Upper lobe of right lung (tissue), 1 donor: ENCODE measurements at regions not wholly inside any gene's neighbourhood (a gene's known extent, or its start where the extent isn't known, plus 50 kb on each side); places are given as distances from the start of the nearest gene placed in this dataset.

Source experiments
- ATAC-seq: fragments of 200-7000 bp; cut with Tn5 transposase; one replicate; pipeline ENCODE4 v1.9.1; 2020; ENCODE audit warnings: mild to moderate bottlenecking, moderate library complexity
- DNase-seq: peaks from one replicate; pipeline ENCODE4 v3.0.0-alpha.2; 2020
- H3K27ac ChIP-seq: fragments of 200-600 bp; one replicate; pipeline ENCODE4 v1.8.0; 2022
- H3K27me3 ChIP-seq: fragments of 200-600 bp; one replicate; pipeline ENCODE4 v1.8.0; 2022; ENCODE audit warnings: mild to moderate bottlenecking
- H3K36me3 ChIP-seq: fragments of 200-600 bp; one replicate; pipeline ENCODE4 v1.8.0; 2022
- H3K4me1 ChIP-seq: fragments of 200-600 bp; one replicate; pipeline ENCODE4 v1.8.0; 2022
- H3K4me3 ChIP-seq: fragments of 200-600 bp; one replicate; pipeline ENCODE4 v1.8.0; 2022; ENCODE audit warnings: mild to moderate bottlenecking
- H3K9me3 ChIP-seq: fragments of 200-600 bp; one replicate; pipeline ENCODE4 v1.8.0; 2022
- CTCF ChIP-seq: fragments of 200-600 bp; IDR thresholded peaks from one replicate; pipeline ENCODE4 v1.8.0; 2022; ENCODE audit warnings: antibody characterized with exemption
- intact Hi-C: fragments of 100-400 bp; cut with DNase I; formaldehyde crosslinking; loops from one replicate; pipeline ENCODE4 v1.11.0; 2022
- donor health status: DM: no; HTN: yes; CAD: no; lungs with severe emphysema.

GRCh38 chr2:205882806-205883425 lies 200.6 kb downstream of the NRP2 start:
- ATAC-seq (no peak), DNase-seq (no peak)
- Histone ChIP-seq H3K9me3 (no peaks in the 10 kb centered on the region), H3K27ac (no peak overlapping the region), H3K4me3 (no peak overlapping the region), H3K36me3 (no peaks in the 10 kb centered on the region), H3K4me1 (no peaks in the 10 kb centered on the region), H3K27me3 (no peaks in the 10 kb centered on the region)
- intact Hi-C loops = no loop called here
- TF ChIP-seq CTCF = no peak

- no peaks in the 10 kb centered on the region for H3K4me1 ChIP-seq
- no peaks in the 10 kb centered on the region for H3K9me3 ChIP-seq
- no peak for DNase-seq
- H3K4me3 ChIP-seq = no peak overlapping the region
- no peak for ATAC-seq
- no peaks in the 10 kb centered on the region for H3K36me3 ChIP-seq
- no peak for TF ChIP-seq CTCF
- no peak overlapping the region for H3K27ac ChIP-seq
- intact Hi-C loops = no loop called here
- H3K27me3 ChIP-seq = no peaks in the 10 kb centered on the region
Observed at GRCh38 chr2:205880048-205880447, 197.7 kb downstream of the NRP2 start.

- H3K4me1 ChIP-seq = no peaks in the 10 kb centered on the region
- no peak overlapping the region for H3K4me3 ChIP-seq
- no peak for ATAC-seq
- TF ChIP-seq CTCF = no peak
- H3K9me3 ChIP-seq = no peaks in the 10 kb centered on the region
- intact Hi-C loops = no loop called here
- H3K27me3 ChIP-seq = no peaks in the 10 kb centered on the region
- H3K36me3 ChIP-seq = no peaks in the 10 kb centered on the region
- DNase-seq = no peak
- no peak overlapping the region for H3K27ac ChIP-seq
Observed at GRCh38 chr2:205878999-205879762, 196.9 kb downstream of the NRP2 start.

- H3K9me3 ChIP-seq = no peaks in the 10 kb centered on the region
- TF ChIP-seq CTCF = no peak
- DNase-seq = no peak
- no peaks in the 10 kb centered on the region for H3K36me3 ChIP-seq
- H3K27ac ChIP-seq = no peak overlapping the region
- intact Hi-C loops = no loop called here
- ATAC-seq = no peak
- no peaks in the 10 kb centered on the region for H3K4me1 ChIP-seq
- H3K27me3 ChIP-seq = no peaks in the 10 kb centered on the region
- H3K4me3 ChIP-seq = no peak overlapping the region
Observed at GRCh38 chr2:205877496-205877895, 195.2 kb downstream of the NRP2 start.

GRCh38 chr2:205876127-205876526 lies 193.8 kb downstream of the NRP2 start:
- H3K27ac ChIP-seq = no peak overlapping the region
- H3K4me3 ChIP-seq = no peak overlapping the region
- H3K36me3 ChIP-seq = no peaks in the 10 kb centered on the region
- H3K9me3 ChIP-seq = no peaks in the 10 kb centered on the region
- ATAC-seq = no peak
- H3K4me1 ChIP-seq = no peaks in the 10 kb centered on the region
- intact Hi-C loops = no loop called here
- no peak for TF ChIP-seq CTCF
- no peaks in the 10 kb centered on the region for H3K27me3 ChIP-seq
- no peak for DNase-seq
